Stimulated activated CD8-positive, alpha-beta memory T cell treated with anti-CD3 and anti-CD28 coated beads, Interleukin-12 subunit alpha, Interleukin-12 subunit beta, amount 100 ng/mL, for 4 hours (primary cell): ENCODE measurements at regions not wholly inside any gene's neighbourhood (a gene's known extent, or its start where the extent isn't known, plus 50 kb on each side); places are given as distances from the start of the nearest gene placed in this dataset.

Source experiments
- DNase-seq: peaks from one replicate; pipeline ENCODE4 v3.0.0-alpha.2; 2020; ENCODE audit warnings: low read depth

DNA sequence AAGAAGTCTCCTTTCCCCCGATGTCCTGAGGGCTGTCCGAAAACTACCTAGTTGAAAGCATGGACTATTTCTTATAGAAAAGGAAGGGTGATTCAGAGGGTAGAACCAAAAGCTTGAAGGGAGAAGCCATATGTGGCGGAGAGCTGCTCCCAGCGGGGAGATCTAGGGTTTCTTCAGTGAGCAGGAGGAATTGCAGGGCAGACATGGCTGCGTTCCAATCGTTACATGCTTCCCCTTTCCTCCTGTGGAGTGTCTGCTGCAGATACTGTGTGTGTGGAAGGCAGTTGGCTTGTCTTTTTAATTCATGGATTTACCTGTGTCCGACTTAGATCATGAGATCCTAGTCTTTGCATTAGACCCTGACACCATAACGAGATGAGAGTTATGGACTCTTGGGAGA lies 799.5 kb downstream of the QKI start:
- DNase-seq = no peak

DNA sequence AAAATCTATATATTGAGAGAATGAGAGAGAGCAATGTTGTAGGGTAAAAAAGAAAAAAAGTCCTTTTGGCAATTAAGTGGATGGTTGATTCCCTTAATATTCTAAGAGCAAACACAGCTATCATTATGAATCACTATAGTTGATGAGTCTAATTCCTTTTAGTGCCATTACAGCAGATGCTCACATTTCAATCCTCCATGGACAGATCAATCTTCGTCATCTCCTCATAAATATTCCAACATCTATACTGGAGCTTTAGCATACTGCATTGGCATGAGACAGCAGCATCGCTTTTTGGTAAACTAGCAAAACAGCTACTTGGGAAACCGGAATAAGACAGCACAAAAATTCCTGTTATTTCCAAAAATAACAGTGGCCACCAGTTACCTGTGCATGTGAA lies 796.7 kb downstream of the QKI start:
- DNase-seq = no peak

DNA sequence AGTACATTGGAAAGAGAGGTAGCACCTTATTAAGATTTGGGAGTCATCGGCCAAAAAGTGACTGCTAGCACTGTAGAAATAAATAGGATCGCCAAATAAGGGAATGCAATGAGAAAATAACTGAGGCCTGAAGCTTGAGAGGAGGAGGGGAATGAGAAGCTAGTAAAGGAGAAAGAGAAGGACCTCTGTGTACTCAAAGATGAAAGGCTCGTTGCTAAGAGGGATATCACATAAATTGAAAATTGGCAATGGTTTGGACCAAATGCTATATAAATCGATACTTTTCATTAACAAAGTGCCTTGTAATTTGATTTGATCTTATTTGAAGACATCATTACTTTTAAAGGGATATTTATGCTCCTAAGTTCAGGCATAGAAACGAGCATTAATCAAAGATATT lies 796.3 kb downstream of the QKI start:
- no peak for DNase-seq

DNA sequence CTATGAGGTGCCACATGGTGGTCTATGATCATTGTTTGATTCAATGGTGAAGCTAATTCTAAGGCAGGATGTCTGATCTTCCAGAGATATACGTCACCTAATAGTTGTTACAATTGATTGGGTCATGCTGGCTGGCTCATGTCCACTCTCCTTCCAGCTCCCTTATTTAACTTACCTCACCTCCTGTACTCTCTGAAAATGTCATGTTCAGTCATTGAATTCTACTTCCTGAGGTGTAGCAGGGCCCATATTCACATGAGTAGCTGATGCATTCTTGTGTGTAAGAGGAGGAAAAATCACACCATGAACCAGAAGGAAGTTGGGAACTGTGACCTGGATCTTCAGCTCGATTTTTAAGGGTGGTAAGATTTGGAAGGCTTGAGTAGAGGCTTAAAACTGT lies 795.8 kb downstream of the QKI start:
- DNase-seq = no peak

DNA sequence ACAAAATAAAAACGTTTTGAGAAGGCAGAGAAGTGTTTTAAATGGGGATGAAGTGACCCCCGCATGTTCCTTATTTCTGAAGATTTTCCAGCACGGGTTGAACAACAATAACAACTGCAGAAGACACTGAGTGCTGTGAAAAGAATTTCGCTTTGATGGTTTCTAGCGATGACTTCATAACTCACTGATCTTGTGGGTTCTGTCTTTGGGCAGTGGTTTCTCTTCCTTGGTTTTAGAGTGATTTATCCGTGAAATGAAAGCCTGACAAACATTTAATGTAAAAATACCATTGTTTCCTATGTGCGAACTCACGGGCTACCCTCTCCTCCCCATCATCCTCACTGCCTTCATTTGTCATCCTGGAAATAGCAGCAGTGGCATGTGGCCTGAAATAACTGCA lies 793.9 kb downstream of the QKI start:
- DNase-seq = no peak

DNA sequence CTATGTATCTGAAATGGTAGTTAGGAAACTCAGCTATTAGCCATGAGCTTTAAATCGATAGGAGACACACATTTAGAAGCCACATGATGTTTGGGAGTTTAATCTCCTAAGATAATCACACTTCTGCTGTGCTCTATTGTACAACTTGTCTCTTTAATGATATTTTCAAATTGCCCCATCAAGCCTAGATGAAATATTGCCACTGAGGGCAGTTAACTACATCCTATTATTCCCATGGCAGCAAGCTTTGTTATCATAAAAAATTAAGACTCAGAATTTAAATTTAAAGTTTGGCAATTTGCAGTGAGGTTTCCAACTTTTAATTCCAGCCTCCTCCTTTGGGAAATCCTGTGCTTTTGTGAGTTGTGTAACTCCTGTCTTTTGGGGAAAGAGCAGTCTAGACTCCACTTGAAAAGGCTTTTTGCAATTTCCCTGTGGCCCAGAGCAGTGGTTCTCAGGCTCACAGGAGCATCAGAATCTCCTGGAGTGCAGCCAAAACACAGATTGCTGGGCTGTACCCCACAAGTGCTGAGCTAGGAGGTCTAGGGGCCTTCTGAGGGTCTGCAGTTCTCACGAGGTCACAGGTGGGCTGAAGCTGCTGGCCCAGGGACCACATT lies 792.4 kb downstream of the QKI start:
- no peak for DNase-seq

DNA sequence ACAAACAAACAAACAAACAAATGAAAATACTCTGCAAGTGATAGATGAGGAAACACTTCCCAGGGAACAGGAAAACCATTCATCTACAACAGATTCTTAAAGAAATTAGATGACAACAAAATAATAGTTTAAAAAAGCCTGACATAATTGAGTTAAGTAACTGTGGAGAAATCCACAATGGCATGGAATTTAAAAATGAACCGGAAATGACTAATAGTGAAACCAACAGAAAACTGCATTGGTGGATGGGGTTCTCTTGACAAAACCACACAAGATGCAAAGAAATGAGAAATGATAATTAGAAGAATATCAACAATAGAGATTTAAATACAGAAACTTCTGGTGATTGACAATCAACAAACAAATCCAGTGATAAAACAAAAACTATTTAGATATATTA lies 785.6 kb downstream of the QKI start:
- DNase-seq = no peak

DNA sequence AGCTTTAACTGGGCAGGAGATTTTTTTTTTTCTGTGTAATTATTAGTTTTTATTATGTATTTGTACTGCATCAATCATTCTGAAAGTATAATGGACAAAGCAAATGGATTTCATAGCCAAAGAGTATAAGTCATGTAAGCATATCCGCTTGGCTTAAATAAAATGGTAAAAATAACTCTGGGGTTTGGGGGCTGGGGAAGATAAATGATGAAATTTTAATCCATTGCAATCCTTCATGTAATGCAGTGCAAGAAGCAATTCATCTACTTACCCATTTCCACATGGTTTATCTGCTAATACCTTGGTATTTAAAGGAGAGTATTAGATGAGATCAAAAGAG lies 781.4 kb downstream of the QKI start:
- no peak for DNase-seq

DNA sequence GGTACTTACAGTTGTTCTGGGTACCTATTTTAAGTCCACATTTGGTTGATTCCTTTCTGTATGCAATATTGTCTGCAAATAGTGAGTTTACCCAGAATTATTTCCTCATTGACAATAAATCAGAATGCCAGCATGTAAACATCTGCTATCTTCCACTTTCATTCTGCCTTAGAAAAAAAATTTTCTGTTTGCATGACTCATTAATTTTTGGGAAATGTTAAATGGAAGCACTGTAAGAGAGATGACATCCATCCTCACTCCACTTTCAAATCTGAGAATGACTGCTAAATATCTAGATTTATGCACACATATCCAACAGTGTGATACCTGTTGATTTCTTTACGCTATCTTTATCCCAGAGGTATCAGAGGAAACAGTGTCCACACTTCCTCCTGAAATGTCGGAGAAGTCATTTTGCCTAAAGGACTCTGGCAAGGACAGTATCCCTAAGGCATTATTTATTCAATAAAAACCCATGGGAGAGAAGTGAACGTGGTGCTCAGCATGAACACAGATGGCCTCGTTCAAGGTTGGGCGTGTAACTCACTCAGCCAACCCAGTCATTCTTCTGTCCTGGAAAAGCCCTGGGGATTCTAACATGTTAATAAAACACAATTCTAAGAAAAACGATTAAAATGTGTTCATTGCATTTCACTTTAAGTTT lies 780.9 kb downstream of the QKI start:
- DNase-seq = no peak

DNA sequence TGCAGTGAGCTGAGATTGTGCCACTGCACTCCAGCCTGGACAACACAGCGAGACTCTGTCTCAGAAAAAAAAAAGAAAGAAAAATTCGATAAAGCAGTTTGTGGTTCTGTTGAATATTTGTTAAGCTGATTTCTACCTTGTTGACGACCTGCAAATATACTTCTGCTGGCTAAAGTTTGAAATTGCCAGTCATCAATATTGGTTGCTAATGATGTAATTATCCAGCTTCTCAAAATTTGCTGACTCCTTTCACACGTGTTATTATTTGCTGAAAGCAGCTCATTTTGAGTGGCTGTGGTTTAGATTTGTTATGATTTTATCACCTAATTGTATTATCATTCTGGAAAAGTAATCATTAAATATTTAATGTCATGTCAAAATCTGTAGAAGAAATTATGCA lies 774.3 kb downstream of the QKI start:
- no peak for DNase-seq

DNA sequence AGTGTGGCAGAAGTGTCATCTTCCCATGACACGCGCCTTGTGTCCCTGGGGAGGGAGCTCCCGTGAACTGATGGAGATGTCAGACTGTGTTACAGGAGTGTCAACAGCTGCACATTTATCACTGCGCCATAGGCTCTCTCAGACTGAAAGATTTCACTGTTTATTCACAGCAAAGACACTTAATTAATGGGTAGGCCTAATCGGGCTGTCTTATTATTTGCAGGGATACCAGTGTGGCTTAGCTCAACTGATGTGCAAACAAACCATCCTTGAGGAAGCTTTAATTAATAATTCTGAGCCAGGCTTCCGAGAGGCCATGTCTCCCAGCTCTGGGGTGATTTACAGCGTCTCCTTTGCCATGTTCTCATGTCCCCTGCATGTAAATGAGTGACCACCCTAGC lies 771.0 kb downstream of the QKI start:
- no peak for DNase-seq

DNA sequence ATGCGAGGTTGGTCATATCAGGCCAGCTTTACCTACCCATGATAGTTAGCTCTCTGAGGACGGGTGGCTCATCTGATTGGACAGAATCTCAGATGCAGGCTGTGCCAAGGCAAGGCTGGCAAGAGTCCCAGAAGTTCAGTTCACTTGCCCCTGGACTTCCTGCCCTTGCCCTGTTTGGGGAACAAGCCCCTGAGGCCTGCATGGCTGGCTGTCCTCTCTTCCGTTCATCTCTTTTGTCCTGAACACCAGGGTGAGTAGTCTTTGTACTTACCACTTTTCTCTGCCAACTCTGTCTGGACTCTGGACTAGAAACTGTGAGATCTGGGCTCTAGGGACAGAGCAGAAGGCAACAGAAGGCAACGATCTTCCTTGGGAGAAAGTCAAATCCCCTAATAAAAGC lies 769.9 kb downstream of the QKI start:
- no peak for DNase-seq

DNA sequence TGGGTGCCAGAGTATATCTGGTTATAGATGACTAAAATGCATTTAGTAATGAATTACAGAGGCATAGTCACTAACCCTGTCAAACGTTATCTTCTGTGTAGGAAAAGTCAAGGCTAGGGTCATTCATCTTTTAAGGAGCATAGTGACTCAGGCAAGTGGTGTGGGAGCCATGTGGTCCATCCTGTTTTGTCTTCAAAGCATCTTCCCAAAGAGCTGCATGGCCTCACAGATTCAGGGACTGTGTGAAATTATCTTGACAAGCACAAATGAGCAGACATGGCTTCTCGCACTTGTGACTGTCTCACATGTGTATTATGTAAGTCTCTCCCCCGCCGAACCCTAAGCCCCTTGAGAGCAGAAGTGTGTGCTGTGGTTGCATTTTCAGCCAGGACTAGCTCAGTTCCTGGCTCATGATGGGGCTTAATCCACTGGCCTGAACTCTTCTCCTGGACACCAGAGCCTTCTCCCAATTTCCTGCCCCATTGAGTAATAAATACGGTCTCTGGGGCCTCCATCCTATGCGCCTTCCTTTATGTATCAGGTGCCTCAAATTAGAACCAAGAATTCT lies 769.1 kb downstream of the QKI start:
- no peak for DNase-seq

DNA sequence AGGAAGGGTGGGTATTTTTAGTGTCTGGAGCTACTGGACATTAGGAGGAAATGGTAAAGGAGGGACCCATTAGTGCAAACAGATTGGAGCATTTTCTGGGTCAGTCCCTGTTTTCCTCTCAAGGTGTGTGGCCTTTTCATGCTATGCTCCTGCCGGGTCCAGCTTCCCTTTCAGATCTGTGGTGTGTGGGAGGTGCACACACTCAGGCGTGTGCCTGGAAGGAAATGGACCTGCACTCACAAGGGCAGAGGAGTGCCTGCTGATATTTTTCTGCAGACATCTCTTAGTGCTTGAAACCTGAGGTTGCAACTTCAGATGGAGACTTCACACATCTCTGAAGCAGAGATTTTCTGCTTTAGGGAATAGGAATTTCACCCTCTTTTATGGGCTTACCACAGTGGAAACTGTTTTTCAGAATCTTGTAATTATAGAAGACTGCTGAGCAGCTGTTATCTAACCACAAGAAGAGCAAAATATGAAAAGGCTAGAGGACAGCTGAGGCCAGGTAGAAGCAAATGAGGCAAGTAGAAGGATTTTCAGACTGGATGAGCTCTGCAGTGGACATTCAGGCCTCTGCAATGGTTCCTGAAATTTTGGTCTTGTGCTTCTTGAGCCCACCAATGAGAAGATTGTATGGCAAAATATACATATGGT lies 764.3 kb downstream of the QKI start:
- DNase-seq = no peak

DNA sequence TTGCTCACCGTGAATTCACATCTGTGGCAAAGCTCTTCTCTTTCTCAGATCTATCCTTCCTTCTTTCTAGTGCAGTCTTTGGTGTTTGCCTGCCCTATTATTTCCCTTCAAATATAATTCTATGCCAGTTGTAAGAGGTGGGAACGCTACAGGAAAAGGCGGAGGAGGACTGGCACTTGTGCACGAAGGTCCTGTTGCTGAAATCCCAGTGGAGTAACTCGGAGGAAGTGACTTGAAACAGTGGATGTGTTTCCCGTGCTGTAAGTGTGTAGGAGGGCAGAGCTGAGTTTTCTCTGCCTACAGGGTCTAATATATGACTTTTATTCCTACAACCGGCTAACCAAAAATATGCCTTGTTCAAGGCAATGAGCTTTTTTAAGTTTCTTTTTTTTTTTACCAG lies 754.8 kb downstream of the QKI start:
- no peak for DNase-seq

DNA sequence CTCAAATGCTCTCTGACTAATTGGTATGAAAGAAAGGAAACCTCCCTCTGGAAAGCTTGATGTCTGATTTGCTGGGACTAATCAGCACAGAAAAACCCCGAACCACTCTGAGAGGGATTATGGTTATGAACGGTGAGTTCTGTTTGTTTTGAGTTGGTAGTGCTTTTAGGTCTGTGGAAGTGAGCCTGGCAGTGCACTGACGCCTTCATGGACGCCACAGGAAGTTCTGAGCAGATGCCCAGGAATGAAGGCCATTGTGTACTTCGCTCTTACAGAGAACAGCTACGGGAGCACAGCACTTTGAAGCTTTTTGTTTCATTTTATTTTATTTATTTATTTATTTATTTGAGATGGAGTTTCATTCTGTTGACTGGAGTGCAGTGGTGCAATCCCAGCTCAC lies 754.1 kb downstream of the QKI start:
- DNase-seq = no peak

DNA sequence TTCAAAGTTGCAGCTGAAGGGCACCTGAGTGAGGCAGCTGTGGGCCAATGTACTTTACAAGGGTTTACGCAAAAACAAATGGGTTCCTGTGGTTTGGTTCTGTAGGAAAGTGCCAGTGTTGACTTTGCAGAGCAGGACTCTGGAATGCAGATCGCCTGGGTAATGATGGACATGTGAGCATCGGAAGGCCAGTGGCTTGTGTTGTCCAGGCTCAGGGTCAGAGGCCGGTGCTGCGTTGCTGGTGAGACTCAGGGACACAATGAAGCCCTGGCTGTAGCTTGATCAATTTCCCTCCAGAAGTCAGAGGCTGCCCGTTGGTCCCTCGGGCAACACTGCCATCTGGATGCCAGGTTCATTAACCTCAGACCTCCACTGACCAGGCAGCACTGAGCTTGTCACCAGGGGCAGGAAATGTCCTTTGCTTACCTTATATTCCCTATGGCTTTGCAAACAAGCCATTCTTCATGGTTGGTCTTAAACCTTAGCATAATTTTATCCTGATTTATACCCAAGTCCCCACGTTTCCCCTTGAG lies 753.4 kb downstream of the QKI start:
- no peak for DNase-seq

DNA sequence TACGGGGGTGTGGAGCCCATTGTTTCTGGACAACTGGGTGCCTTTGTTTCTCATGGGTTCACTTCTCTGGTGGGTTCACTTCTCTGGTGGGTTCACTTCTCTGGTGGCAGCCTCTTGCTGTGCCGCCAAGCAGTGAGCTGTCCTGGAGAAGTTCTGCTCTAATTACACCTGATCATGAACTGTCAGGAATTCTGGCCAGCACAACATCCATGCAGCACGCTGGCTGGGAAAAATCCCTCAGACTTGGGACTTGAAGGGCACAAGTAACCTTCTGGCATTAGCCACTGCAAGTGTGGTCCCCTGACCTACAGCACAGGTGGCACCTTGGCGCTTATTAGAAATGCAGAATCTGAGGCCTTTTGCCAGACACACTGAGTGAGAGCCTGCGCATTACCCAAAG lies 752.5 kb downstream of the QKI start:
- DNase-seq = no peak

DNA sequence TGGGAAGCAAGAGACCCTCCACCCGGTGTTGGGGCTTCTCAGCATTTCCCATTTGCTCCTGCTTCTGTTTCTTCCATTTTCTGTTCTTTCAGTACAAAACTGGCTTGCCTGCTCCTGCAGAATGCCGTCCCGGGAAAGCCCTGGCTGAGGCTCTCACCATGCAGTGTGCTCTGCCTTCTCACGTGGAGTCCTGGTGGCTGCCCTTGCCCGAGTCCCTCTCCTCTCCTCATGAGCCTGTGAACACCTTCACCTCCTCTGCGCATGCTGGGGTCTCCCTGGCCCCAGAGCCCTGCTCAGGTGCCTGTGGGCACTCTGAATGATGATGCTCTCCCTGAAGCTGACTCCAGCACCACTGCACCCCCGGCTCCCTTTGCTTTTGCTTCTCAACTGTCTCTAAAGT lies 752.0 kb downstream of the QKI start:
- DNase-seq = no peak

DNA sequence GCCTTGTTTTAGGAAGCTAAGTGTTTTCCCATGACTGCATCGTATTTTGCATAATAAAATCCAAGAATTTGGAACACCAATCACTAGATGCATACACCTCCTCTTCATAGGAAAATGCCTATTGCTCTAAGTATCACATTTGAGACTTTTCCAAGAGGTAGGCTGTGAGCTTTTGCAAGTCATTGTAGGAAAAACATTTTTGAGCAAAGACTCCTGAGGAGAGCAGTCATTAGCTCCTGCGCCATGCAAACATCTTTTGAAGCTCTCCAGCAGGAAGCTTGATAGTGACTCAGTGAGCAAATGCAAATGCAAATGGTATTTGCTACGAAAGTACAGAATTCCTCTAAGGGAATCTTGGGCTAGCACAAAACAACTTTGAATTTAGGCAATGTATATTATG lies 750.4 kb downstream of the QKI start:
- DNase-seq = no peak

DNA sequence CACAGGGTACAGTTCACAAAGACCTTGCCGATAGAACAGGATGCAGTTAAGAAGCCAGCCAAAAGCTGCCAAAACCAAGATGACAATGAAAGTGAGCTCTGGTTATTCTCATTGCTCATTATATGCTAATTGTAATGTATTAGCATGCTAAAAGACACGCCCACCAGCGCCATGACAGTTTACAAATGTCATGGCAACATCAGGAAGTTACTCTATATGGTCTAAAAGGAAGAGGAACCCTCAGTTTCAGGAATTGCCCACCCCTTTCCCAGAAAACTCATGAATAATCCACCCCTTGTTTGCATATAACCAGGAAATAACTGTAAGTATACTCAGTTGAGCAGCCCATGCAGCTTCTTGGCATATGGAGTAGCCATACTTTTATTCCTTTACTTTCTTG lies 748.7 kb downstream of the QKI start:
- DNase-seq = no peak

DNA sequence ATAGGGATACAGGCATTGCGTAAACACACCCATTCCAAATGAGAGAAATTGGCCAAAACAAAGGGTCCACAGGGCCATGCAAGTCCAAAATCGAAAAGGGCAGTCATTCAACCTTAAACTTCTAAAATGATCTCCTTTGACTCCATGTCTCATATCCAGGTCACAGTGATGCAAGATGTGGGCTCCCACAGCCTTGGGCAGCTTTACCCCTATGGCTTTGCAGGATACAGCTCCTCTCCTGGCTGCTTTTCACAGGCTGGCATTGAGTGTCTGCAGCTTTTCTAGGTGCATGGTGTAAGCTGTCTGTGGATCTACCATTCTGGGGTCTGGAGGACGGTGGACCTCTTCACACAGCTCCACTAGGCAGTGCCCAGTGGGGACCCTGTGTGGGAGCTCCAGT lies 744.5 kb downstream of the QKI start:
- DNase-seq = no peak

DNA sequence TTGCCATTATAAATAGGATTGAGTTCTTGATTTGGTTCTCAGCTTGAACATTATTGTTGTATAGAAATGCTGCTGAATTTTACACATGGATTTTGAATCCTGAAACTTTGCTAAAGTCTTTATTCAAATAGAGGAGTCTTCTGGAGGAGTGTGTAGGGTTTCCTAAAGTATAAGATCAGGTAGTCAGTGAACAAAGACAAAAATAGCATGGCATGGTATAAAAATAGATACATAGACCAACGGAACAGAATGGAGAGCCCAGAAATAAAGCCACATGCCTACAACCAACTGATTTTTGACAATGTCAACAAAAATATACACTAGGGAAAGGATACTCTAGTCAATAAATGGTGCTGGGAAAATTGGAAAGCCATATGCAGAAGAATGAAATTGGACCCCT lies 740.1 kb downstream of the QKI start:
- DNase-seq = no peak

DNA sequence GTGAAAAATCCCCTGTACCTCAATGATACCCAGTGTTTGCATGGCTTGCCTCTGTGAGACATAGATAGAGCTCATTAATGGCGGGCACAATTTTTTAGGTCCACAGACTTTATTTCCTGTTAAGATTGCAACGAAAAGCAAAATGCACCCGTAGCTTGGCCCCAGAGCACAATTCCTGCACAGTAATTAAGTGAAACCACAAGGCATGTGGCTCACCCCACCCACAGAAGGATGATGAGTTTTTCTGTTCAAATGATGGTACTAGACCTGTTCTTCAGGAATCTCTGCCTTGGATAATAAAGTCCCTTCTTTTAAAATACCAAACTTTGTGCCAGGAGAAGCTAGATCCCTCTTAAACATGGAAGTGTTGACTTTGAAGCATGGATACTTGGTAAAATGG lies 738.1 kb downstream of the QKI start:
- DNase-seq = no peak
